Psoas muscle (tissue), 7 donors: ENCODE measurements at regions not wholly inside any gene's neighbourhood (a gene's known extent, or its start where the extent isn't known, plus 50 kb on each side); places are given as distances from the start of the nearest gene placed in this dataset.

Source experiments
- ATAC-seq, 4 donors: fragments of 200-7000 bp; cut with Tn5 transposase; one replicate each; pipeline ENCODE4 v1.9.1; 2020; ENCODE audit warnings: moderate library complexity in 3 of 4, mild to moderate bottlenecking in 2 of 4
- DNase-seq, 2 donors: peaks; one replicate each; pipeline ENCODE4 v3.0.0-alpha.2; 2020
- H3K27ac ChIP-seq: fragments of 200-600 bp; one replicate; pipeline ENCODE4 v1.8.0; 2022
- H3K27me3 ChIP-seq, 3 donors: fragments of 200-600 bp in 1 of 3; one replicate each; pipeline versions ENCODE4 v1.6.1 to v1.8.0; 2013 to 2022; ENCODE audit warnings: low read length in 2 of 3, mild to moderate bottlenecking in 2 of 3, moderate library complexity in 1 of 3; ENCODE audit not compliant: insufficient read depth in 3 of 3
- H3K36me3 ChIP-seq, 2 donors: fragments of 200-600 bp in 1 of 2; one replicate each; pipeline versions ENCODE4 v1.6.1 to v1.8.0; 2013 to 2022; ENCODE audit warnings: low read depth in 1 of 2, mild to moderate bottlenecking in 1 of 2, moderate library complexity in 1 of 2; ENCODE audit not compliant: insufficient read depth in 1 of 2
- H3K4me1 ChIP-seq: fragments of 200-600 bp; one replicate; pipeline ENCODE4 v1.8.0; 2022
- H3K4me3 ChIP-seq: fragments of 200-600 bp; one replicate; pipeline ENCODE4 v1.8.0; 2022; ENCODE audit warnings: mild to moderate bottlenecking
- H3K9me3 ChIP-seq: fragments of 200-600 bp; one replicate; pipeline ENCODE4 v1.8.0; 2022
- CTCF ChIP-seq: fragments of 200-600 bp; IDR thresholded peaks from one replicate; pipeline ENCODE4 v1.8.0; 2022; ENCODE audit warnings: antibody characterized with exemption
- WGBS, 3 donors: extraction: QIAGEN DNeasy Blood & Tissue Kit; methylation state at CpG; one replicate each; pipeline versions ENCODE4 v1.1.6 to v1.1.7; 2013; 5-methylcytosine and 5-hydroxymethylcytosine counted together
- intact Hi-C, 2 donors: fragments of 100-400 bp; cut with DNase I; formaldehyde crosslinking; loops; one replicate each; pipeline versions ENCODE4 v1.11.0 to v1.14.2; 2022
- donor health status: healthy with polysubstance abuse.
- donor health status: DM: no; HTN: no; CAD: no; lungs with moderate emphysema.
- donor health status: Bipolar disorder and iron deficiency.
- donor health status: healthy.
- donor health status: DM: yes; HTN: yes; CAD: no.
- donor health status: DM: no; HTN: no; CAD: no.
- donor health status: DM: yes; HTN: yes; CAD: no.

GRCh38 chr4:81808011-81808672 is 336.4 kb upstream of the RASGEF1B start:
- Histone ChIP-seq H3K27ac (no peak overlapping the region), H3K4me1 (no peaks in the 10 kb centered on the region), H3K27me3 (no peaks in the 10 kb centered on the region), H3K4me3 (no peak overlapping the region), H3K36me3 (no peaks in the 10 kb centered on the region), H3K9me3 (no peaks in the 10 kb centered on the region)
- intact Hi-C loops = no loop called here
- DNase-seq = no peak
- no peak for ATAC-seq
- 24 to 29% (median 26%) methylated on average over 2 of the region's 2 CpGs for WGBS, 3 donors
- TF ChIP-seq CTCF = no peak

- ATAC-seq = no peak
These were observed 335.7 kb upstream of the RASGEF1B start for GRCh38 chr4:81807386-81807785.

GRCh38 chr4:81806485-81806884 is 334.8 kb upstream of the RASGEF1B start:
- no peaks in the 10 kb centered on the region for H3K9me3 ChIP-seq
- no peak for ATAC-seq
- intact Hi-C loops = no loop called here
- H3K4me3 ChIP-seq = no peak overlapping the region
- no peaks in the 10 kb centered on the region for H3K4me1 ChIP-seq
- no peaks in the 10 kb centered on the region for H3K27me3 ChIP-seq
- DNase-seq = no peak
- WGBS, 3 donors = 91 to 97% (median 91%) methylated on average over 1 of the region's 1 CpG
- no peaks in the 10 kb centered on the region for H3K36me3 ChIP-seq
- no peak overlapping the region for H3K27ac ChIP-seq
- TF ChIP-seq CTCF = no peak

More at GRCh38 chr4:81807386-81807785, 335.7 kb upstream of the RASGEF1B start:
- Histone ChIP-seq H3K27ac (no peak overlapping the region), H3K9me3 (no peaks in the 10 kb centered on the region), H3K4me1 (no peaks in the 10 kb centered on the region), H3K27me3 (no peaks in the 10 kb centered on the region), H3K4me3 (no peak overlapping the region), H3K36me3 (no peaks in the 10 kb centered on the region)
- intact Hi-C loops = no loop called here
- WGBS, 3 donors = 65 to 81% (median 70%) methylated on average over 7 of the region's 7 CpGs
- DNase-seq = no peak
- no peak for TF ChIP-seq CTCF

GRCh38 chr4:81804849-81805248 is 333.1 kb upstream of the RASGEF1B start:
- H3K4me3 ChIP-seq = no peak overlapping the region
- H3K27ac ChIP-seq = no peak overlapping the region
- 8 to 18% (median 9%) methylated on average over 1 of the region's 1 CpG for WGBS, 3 donors
- H3K9me3 ChIP-seq = no peaks in the 10 kb centered on the region
- DNase-seq (no peak), ATAC-seq (no peak)
- no peak for TF ChIP-seq CTCF
- intact Hi-C loops = no loop called here
- no peaks in the 10 kb centered on the region for H3K4me1 ChIP-seq
- no peaks in the 10 kb centered on the region for H3K27me3 ChIP-seq
- no peaks in the 10 kb centered on the region for H3K36me3 ChIP-seq

GRCh38 chr4:81802285-81802846 is 330.7 kb upstream of the RASGEF1B start:
- TF ChIP-seq CTCF = no peak
- H3K27me3 ChIP-seq = no peaks in the 10 kb centered on the region
- whole genome bisulfite sequencing, 3 donors = 42 to 53% (median 52%) methylated on average over 5 of the region's 5 CpGs
- no peak overlapping the region for H3K27ac ChIP-seq
- H3K9me3 ChIP-seq = no peaks in the 10 kb centered on the region
- no peak for ATAC-seq
- no peak overlapping the region for H3K4me3 ChIP-seq
- intact Hi-C loops = no loop called here
- H3K4me1 ChIP-seq = no peaks in the 10 kb centered on the region
- no peaks in the 10 kb centered on the region for H3K36me3 ChIP-seq
- no peak for DNase-seq
